H9 (cell line): ENCODE measurements at regions not wholly inside any gene's neighbourhood (a gene's known extent, or its start where the extent isn't known, plus 50 kb on each side); places are given as distances from the start of the nearest gene placed in this dataset.

Experiments used
- DNase-seq: peaks from one replicate; pipeline ENCODE4 v3.0.0-alpha.2; 2017
- H2AFZ ChIP-seq: one replicate; pipeline ENCODE4 v1.6.1; 2013; ENCODE audit warnings: mild to moderate bottlenecking, low read length, control low read depth, moderate library complexity
- H2AK5ac ChIP-seq: 2 replicates; pipeline ENCODE4 v1.6.1; 2013; ENCODE audit warnings: low read length, control low read depth, mixed read lengths; ENCODE audit not compliant: insufficient read length
- H2BK120ac ChIP-seq: one replicate; pipeline ENCODE4 v1.6.1; 2013; ENCODE audit warnings: low read depth, mild to moderate bottlenecking, low read length, control low read depth, inconsistent platforms; ENCODE audit not compliant: poor library complexity, severe bottlenecking
- H2BK12ac ChIP-seq: 2 replicates; pipeline ENCODE4 v1.6.1; 2013; ENCODE audit warnings: low read length, control low read depth, mixed read lengths, low read depth; ENCODE audit not compliant: insufficient read length
- H2BK15ac ChIP-seq: 2 replicates; pipeline ENCODE4 v1.6.1; 2013; ENCODE audit warnings: low read depth, low read length, control low read depth
- H2BK20ac ChIP-seq: one replicate; pipeline ENCODE4 v1.6.1; 2013; ENCODE audit warnings: low read depth, mild to moderate bottlenecking, low read length, control low read depth, inconsistent platforms; ENCODE audit not compliant: poor library complexity, severe bottlenecking
- H2BK5ac ChIP-seq: 2 replicates; pipeline ENCODE4 v1.6.1; 2013; ENCODE audit warnings: low read length, control low read depth, mixed read lengths; ENCODE audit not compliant: insufficient read length
- H3K14ac ChIP-seq: 2 replicates; pipeline ENCODE4 v1.6.1; 2013; ENCODE audit warnings: low read length, control low read depth; ENCODE audit not compliant: insufficient read depth
- H3K18ac ChIP-seq: 2 replicates; pipeline ENCODE4 v1.6.1; 2013; ENCODE audit warnings: low read depth, mild to moderate bottlenecking, mixed read lengths, low read length, control low read depth; ENCODE audit not compliant: insufficient read length
- H3K23ac ChIP-seq: 2 replicates; pipeline ENCODE4 v1.6.1; 2013; ENCODE audit warnings: low read length, control low read depth, mixed read lengths, low read depth; ENCODE audit not compliant: insufficient read length
- H3K23me2 ChIP-seq: 2 replicates; pipeline ENCODE4 v1.6.1; 2013; ENCODE audit warnings: low read depth, mild to moderate bottlenecking, mixed read lengths, low read length, control low read depth; ENCODE audit not compliant: insufficient read length, poor library complexity, severe bottlenecking
- H3K27ac ChIP-seq: 2 replicates; pipeline ENCODE4 v1.5.1; 2013; ENCODE audit warnings: low read length, control low read depth, mixed read lengths, low read depth; ENCODE audit not compliant: insufficient read length
- H3K27me3 ChIP-seq: 2 replicates; pipeline ENCODE4 v1.6.1; 2013; ENCODE audit warnings: low read length, control low read depth, inconsistent platforms; ENCODE audit not compliant: insufficient read depth
- H3K4ac ChIP-seq: 2 replicates; pipeline ENCODE4 v1.6.1; 2013; ENCODE audit warnings: low read depth, mild to moderate bottlenecking, control low read depth, inconsistent platforms, low read length, moderate library complexity
- H3K4me1 ChIP-seq: 2 replicates; pipeline ENCODE4 v1.6.1; 2013; ENCODE audit warnings: low read length, control low read depth, inconsistent platforms; ENCODE audit not compliant: insufficient read depth
- H3K4me2 ChIP-seq: 2 replicates; pipeline ENCODE4 v1.6.1; 2013; ENCODE audit warnings: low read length, control low read depth, mixed read lengths; ENCODE audit not compliant: insufficient read length, insufficient read depth
- H3K56ac ChIP-seq: 2 replicates; pipeline ENCODE4 v1.6.1; 2013; ENCODE audit warnings: low read depth, mild to moderate bottlenecking, mixed read lengths, low read length, control low read depth; ENCODE audit not compliant: insufficient read length
- H3K79me1 ChIP-seq: 2 replicates; pipeline ENCODE4 v1.6.1; 2013; ENCODE audit warnings: low read depth, mild to moderate bottlenecking, moderate library complexity, low read length, control low read depth, inconsistent platforms; ENCODE audit not compliant: insufficient read depth, poor library complexity, severe bottlenecking
- H3K79me2 ChIP-seq: 2 replicates; pipeline ENCODE4 v1.6.1; 2013; ENCODE audit warnings: low read length, control low read depth, inconsistent platforms; ENCODE audit not compliant: insufficient read depth
- H3K9ac ChIP-seq: 2 replicates; pipeline ENCODE4 v1.6.1; 2013; ENCODE audit warnings: low read length, control low read depth, mixed read lengths; ENCODE audit not compliant: insufficient read length; ENCODE audit errors: extremely low read depth
- H3K9me3 ChIP-seq: one replicate; pipeline ENCODE4 v1.6.1; 2013; ENCODE audit warnings: low read depth, low read length, inconsistent platforms; ENCODE audit not compliant: control insufficient read depth
- H3T11ph ChIP-seq: one replicate; pipeline ENCODE4 v1.6.1; 2013; ENCODE audit warnings: mild to moderate bottlenecking, low read length, control low read depth, inconsistent platforms
- H4K20me1 ChIP-seq: one replicate; pipeline ENCODE4 v1.6.1; 2013; ENCODE audit not compliant: control insufficient read depth, insufficient read length, insufficient read depth
- H4K5ac ChIP-seq: 2 replicates; pipeline ENCODE4 v1.6.1; 2013; ENCODE audit warnings: low read depth, mild to moderate bottlenecking, mixed read lengths, low read length, control low read depth; ENCODE audit not compliant: insufficient read length
- H4K8ac ChIP-seq: replicated peaks from 2 replicates; pipeline ENCODE4 v1.6.1; 2013; ENCODE audit warnings: low read length, control low read depth, mixed read lengths, low read depth; ENCODE audit not compliant: insufficient read length
- H4K91ac ChIP-seq: 2 replicates; pipeline ENCODE4 v1.6.1; 2013; ENCODE audit warnings: low read depth, mild to moderate bottlenecking, moderate library complexity, mixed read lengths, low read length, control low read depth; ENCODE audit not compliant: insufficient read length
- H3K27ac Mint-ChIP-seq, 3 experiments: 2 replicates in 2 of 3; 3 replicates in 1 of 3; pipeline ENCODE4 v1.8.0; 2020 to 2021; ENCODE audit warnings: mixed read lengths in 3 of 3, mild to moderate bottlenecking in 1 of 3, moderate library complexity in 1 of 3
- H3K27me3 Mint-ChIP-seq: 2 replicates; pipeline ENCODE4 v1.8.0; 2021; ENCODE audit warnings: low read depth, mild to moderate bottlenecking, moderate library complexity, mixed read lengths
- H3K36me3 Mint-ChIP-seq, 3 experiments: 2 replicates in 2 of 3; 3 replicates in 1 of 3; pipeline ENCODE4 v1.8.0; 2020 to 2021; ENCODE audit warnings: low read depth in 3 of 3, mixed read lengths in 3 of 3; ENCODE audit not compliant: insufficient read depth in 1 of 3
- H3K4me1 Mint-ChIP-seq, 2 experiments: 2 replicates each; pipeline ENCODE4 v1.8.0; 2020; ENCODE audit warnings: mixed read lengths in 2 of 2
- H3K4me3 Mint-ChIP-seq, 2 experiments: 2 replicates in 1 of 2; 3 replicates in 1 of 2; pipeline ENCODE4 v1.8.0; 2020 to 2021; ENCODE audit warnings: mild to moderate bottlenecking in 2 of 2, mixed read lengths in 2 of 2, moderate library complexity in 1 of 2
- H3K9me3 Mint-ChIP-seq, 2 experiments: 2 replicates in 1 of 2; 3 replicates in 1 of 2; pipeline ENCODE4 v1.8.0; 2020; ENCODE audit warnings: mild to moderate bottlenecking in 2 of 2, mixed read lengths in 2 of 2, moderate library complexity in 1 of 2
- WGBS: extraction: QIAGEN DNeasy Blood & Tissue Kit; methylation state at CpG from one replicate; pipeline ENCODE4 v1.1.7; 2013; ENCODE audit warnings: missing lambda C conversion rate, low lambda C conversion rate, mixed read lengths; ENCODE audit not compliant: insufficient read length; ENCODE audit errors: extremely low coverage; 5-methylcytosine and 5-hydroxymethylcytosine counted together
- TF ChIP-seq, protein P1 (sequence below): fragments of 200-600 bp; sonication (generic); conservative IDR thresholded peaks from 3 replicates; pipeline ENCODE4 v1.8.0; 2021; ENCODE audit warnings: antibody characterized with exemption, mild to moderate bottlenecking

DNA sequence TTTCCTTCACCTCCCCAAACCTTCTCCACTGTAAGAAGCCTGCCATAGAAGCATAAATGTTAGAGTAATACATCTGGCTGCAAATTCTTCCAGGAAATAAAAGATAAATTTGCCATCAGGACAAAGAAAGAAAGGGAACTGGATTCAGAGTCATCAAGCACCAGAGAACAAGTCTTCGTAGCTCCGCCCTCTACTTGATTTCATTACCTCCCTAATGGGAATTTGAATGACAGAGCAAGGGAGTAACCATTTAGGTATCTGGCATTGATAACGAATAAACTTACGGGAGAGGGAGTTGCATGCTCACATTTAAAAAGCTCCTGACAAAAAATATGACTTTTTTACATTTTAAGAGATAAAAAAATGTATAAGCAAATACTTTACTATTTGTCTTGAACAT lies 263.4 kb downstream of the NEBL start:
- no peak overlapping the region for H3K4ac ChIP-seq
- no peaks in the 10 kb centered on the region for H3K9me3 Mint-ChIP-seq
- no peak overlapping the region for H3T11ph ChIP-seq
- no peaks in the 10 kb centered on the region for H4K20me1 ChIP-seq
- H3K27ac ChIP-seq: no peak overlapping the region
- H4K91ac ChIP-seq: no peak overlapping the region
- no peaks in the 10 kb centered on the region for H3K23me2 ChIP-seq
- no peak overlapping the region for H3K18ac ChIP-seq
- no peak overlapping the region for H2BK120ac ChIP-seq
- H2BK20ac ChIP-seq: no peak overlapping the region
- H2BK12ac ChIP-seq: no peak overlapping the region
- no peaks in the 10 kb centered on the region for H3K79me1 ChIP-seq
- no peak overlapping the region for H3K56ac ChIP-seq
- H3K27me3 Mint-ChIP-seq: no peaks in the 10 kb centered on the region
- DNase-seq: no peak
- TF ChIP-seq, protein P1, sequence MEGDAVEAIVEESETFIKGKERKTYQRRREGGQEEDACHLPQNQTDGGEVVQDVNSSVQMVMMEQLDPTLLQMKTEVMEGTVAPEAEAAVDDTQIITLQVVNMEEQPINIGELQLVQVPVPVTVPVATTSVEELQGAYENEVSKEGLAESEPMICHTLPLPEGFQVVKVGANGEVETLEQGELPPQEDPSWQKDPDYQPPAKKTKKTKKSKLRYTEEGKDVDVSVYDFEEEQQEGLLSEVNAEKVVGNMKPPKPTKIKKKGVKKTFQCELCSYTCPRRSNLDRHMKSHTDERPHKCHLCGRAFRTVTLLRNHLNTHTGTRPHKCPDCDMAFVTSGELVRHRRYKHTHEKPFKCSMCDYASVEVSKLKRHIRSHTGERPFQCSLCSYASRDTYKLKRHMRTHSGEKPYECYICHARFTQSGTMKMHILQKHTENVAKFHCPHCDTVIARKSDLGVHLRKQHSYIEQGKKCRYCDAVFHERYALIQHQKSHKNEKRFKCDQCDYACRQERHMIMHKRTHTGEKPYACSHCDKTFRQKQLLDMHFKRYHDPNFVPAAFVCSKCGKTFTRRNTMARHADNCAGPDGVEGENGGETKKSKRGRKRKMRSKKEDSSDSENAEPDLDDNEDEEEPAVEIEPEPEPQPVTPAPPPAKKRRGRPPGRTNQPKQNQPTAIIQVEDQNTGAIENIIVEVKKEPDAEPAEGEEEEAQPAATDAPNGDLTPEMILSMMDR: no peak
- H4K8ac ChIP-seq: no peak overlapping the region
- no peak overlapping the region for H3K4me2 ChIP-seq
- no peak overlapping the region for H2AFZ ChIP-seq
- no peak overlapping the region for H3K4me3 Mint-ChIP-seq
- H3K27me3 ChIP-seq: no peaks in the 10 kb centered on the region
- no peaks in the 10 kb centered on the region; the same call in 1 of the 2 replicates for H3K4me1 ChIP-seq
- no CpG with 5 or more reads among the region's 4 CpGs for WGBS
- no peak overlapping the region for H2BK15ac ChIP-seq
- no peak overlapping the region for H3K9ac ChIP-seq
- no peak overlapping the region for H2AK5ac ChIP-seq
- H3K79me2 ChIP-seq: no peaks in the 10 kb centered on the region
- no peaks in the 10 kb centered on the region; a peak in 2 of 7 replicates for H3K36me3 Mint-ChIP-seq
- no peak overlapping the region for H3K14ac ChIP-seq
- H2BK5ac ChIP-seq: no peak overlapping the region
- no peak overlapping the region for H4K5ac ChIP-seq
- no peaks in the 10 kb centered on the region for H3K9me3 ChIP-seq
- peaks cover 7 to 13% of the 10 kb centered on the region in 2 experiments for H3K4me1 Mint-ChIP-seq
- no peak overlapping the region for H3K23ac ChIP-seq
- peak overlapping the region in 2 of 3 experiments; percentile 82 to 83; a peak in 2 of 7 replicates for H3K27ac Mint-ChIP-seq
